Progenitor cell of endocrine pancreas (in vitro differentiated cells): ENCODE measurements at regions not wholly inside any gene's neighbourhood (a gene's known extent, or its start where the extent isn't known, plus 50 kb on each side); places are given as distances from the start of the nearest gene placed in this dataset.

Experiments used
- DNase-seq: peaks from one replicate; pipeline ENCODE4 v3.0.0; 2021; ENCODE audit warnings: low spot score; ENCODE audit not compliant: unreplicated experiment
- H3K27ac Mint-ChIP-seq: 2 replicates; pipeline ENCODE4 v1.8.0; 2021; ENCODE audit warnings: mild to moderate bottlenecking, moderate library complexity, mixed read lengths
- H3K27me3 Mint-ChIP-seq: 2 replicates; pipeline ENCODE4 v1.8.0; 2021; ENCODE audit warnings: mixed read lengths
- H3K36me3 Mint-ChIP-seq: 2 replicates; pipeline ENCODE4 v1.8.0; 2022; ENCODE audit warnings: mixed read lengths; ENCODE audit not compliant: insufficient read depth
- H3K4me1 Mint-ChIP-seq: 2 replicates; pipeline ENCODE4 v1.8.0; 2021; ENCODE audit warnings: low read depth, mixed read lengths
- H3K4me3 Mint-ChIP-seq: 2 replicates; pipeline ENCODE4 v1.8.0; 2021; ENCODE audit warnings: low read depth, mild to moderate bottlenecking, moderate library complexity, mixed read lengths
- H3K9me3 Mint-ChIP-seq: 2 replicates; pipeline ENCODE4 v1.8.0; 2021; ENCODE audit warnings: low read depth, mixed read lengths
- TF ChIP-seq, protein P1 (sequence below): fragments of 200-600 bp; sonication (generic); IDR thresholded peaks from one replicate; pipeline ENCODE4 v1.5.0; 2021; ENCODE audit warnings: antibody characterized with exemption, mild to moderate bottlenecking; ENCODE audit not compliant: unreplicated experiment

DNA sequence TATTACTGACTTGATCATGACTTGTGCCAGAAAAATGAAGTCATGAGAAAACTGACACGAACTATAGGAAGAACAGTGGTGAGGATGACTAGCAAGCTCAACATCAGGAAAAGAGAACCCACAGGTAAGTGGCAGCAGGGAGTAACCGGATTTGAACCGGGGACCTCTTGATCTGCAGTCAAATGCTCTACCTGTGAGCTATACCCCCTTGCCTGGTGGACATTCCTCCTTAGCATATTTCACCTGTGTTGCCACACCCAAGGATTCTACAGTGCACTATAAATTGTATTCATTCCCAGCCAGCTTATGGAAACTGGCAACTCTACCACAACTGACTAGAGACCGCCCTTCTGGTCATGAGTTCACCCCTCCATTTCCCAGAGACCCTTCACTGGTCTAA lies 97.5 kb upstream of the ZNF746 start:
- Mint-ChIP-seq H3K9me3 (no peaks in the 10 kb centered on the region), H3K4me3 (no peak overlapping the region), H3K27me3 (no peaks in the 10 kb centered on the region), H3K4me1 (no peaks in the 10 kb centered on the region), H3K27ac (no peak overlapping the region), H3K36me3 (peaks cover 20% of the 10 kb centered on the region)
- TF ChIP-seq, protein P1, sequence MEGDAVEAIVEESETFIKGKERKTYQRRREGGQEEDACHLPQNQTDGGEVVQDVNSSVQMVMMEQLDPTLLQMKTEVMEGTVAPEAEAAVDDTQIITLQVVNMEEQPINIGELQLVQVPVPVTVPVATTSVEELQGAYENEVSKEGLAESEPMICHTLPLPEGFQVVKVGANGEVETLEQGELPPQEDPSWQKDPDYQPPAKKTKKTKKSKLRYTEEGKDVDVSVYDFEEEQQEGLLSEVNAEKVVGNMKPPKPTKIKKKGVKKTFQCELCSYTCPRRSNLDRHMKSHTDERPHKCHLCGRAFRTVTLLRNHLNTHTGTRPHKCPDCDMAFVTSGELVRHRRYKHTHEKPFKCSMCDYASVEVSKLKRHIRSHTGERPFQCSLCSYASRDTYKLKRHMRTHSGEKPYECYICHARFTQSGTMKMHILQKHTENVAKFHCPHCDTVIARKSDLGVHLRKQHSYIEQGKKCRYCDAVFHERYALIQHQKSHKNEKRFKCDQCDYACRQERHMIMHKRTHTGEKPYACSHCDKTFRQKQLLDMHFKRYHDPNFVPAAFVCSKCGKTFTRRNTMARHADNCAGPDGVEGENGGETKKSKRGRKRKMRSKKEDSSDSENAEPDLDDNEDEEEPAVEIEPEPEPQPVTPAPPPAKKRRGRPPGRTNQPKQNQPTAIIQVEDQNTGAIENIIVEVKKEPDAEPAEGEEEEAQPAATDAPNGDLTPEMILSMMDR: no peak
- no peak for DNase-seq

GRCh38 chr7:149588930-149589329 lies 91.3 kb upstream of the ZNF746 start:
- Mint-ChIP-seq H3K4me1 (no peaks in the 10 kb centered on the region), H3K36me3 (peaks cover 42% of the 10 kb centered on the region), H3K27me3 (no peaks in the 10 kb centered on the region), H3K4me3 (no peak overlapping the region), H3K9me3 (peaks cover 5% of the 10 kb centered on the region), H3K27ac (no peak overlapping the region)
- TF ChIP-seq, protein P1: no peak
- no peak for DNase-seq

GRCh38 chr7:149586646-149587645 lies 89.3 kb upstream of the ZNF746 start:
- Mint-ChIP-seq H3K27ac (no peak overlapping the region), H3K9me3 (peaks cover 19% of the 10 kb centered on the region), H3K27me3 (no peaks in the 10 kb centered on the region), H3K4me3 (no peak overlapping the region), H3K4me1 (no peaks in the 10 kb centered on the region), H3K36me3 (peaks cover 62% of the 10 kb centered on the region)
- no peak for DNase-seq
- TF ChIP-seq, protein P1: no peak

- no peak overlapping the region for H3K27ac Mint-ChIP-seq
- H3K4me3 Mint-ChIP-seq: no peak overlapping the region
- H3K27me3 Mint-ChIP-seq: no peaks in the 10 kb centered on the region
- no peaks in the 10 kb centered on the region for H3K4me1 Mint-ChIP-seq
- DNase-seq: no peak
- H3K9me3 Mint-ChIP-seq: peaks cover 33% of the 10 kb centered on the region
- TF ChIP-seq, protein P1: no peak
- peaks cover 71% of the 10 kb centered on the region for H3K36me3 Mint-ChIP-seq
Measured at GRCh38 chr7:149584530-149584929, 86.9 kb upstream of the ZNF746 start.

DNA sequence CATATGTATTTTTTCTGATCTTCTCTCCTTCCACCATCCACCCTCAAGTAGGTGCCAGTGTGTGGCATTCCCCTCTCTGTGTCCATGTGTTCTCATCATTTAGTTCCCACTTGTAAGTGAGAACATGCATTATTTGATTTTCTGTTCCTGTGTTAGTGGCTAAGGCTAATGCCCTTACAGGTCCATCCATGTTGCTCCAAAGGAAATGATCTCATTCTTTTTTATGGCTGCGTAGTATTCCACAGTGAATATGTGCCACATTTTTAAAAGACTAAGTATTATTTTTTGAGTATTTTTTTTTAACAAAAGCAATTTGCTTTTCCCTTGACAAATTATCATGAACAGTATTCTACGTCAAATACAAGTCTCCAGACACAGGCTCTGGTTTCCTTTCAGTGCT lies 86.4 kb upstream of the ZNF746 start:
- Mint-ChIP-seq H3K36me3 (peaks cover 75% of the 10 kb centered on the region), H3K4me3 (no peak overlapping the region), H3K27ac (no peak overlapping the region), H3K9me3 (peaks cover 34% of the 10 kb centered on the region), H3K27me3 (no peaks in the 10 kb centered on the region), H3K4me1 (no peaks in the 10 kb centered on the region)
- TF ChIP-seq, protein P1: no peak
- no peak for DNase-seq
